Left lobe of liver (tissue), 2 donors: ENCODE measurements at regions not wholly inside any gene's neighbourhood (a gene's known extent, or its start where the extent isn't known, plus 50 kb on each side); places are given as distances from the start of the nearest gene placed in this dataset.
A peak's percentile ranks its signal among the peaks of the same experiment; 100 is the strongest.

Experiments
- ATAC-seq: fragments of 200-7000 bp; cut with Tn5 transposase; one replicate; pipeline ENCODE4 v1.9.1; 2020; ENCODE audit warnings: mild to moderate bottlenecking, moderate library complexity
- DNase-seq: peaks from one replicate; pipeline ENCODE4 v3.0.0-alpha.2; 2020; ENCODE audit warnings: low spot score
- donor health status: DM: no; HTN: no; CAD: no; lungs with moderate emphysema.
- donor health status: DM: no; HTN: yes; CAD: no.

GRCh38 chr11:45036010-45036409 lies 85.3 kb upstream of the TP53I11 start:
- no peak for DNase-seq
- ATAC-seq, result no peak

GRCh38 chr11:45036733-45037132 lies 86.0 kb upstream of the TP53I11 start:
- ATAC-seq, result no peak

GRCh38 chr11:45037434-45038005 lies 86.8 kb upstream of the TP53I11 start:
- DNase-seq (no peak), ATAC-seq (no peak)

More at GRCh38 chr11:45036733-45037132, 86.0 kb upstream of the TP53I11 start:
- DNase-seq, result no peak

GRCh38 chr11:45038923-45039322 lies 88.2 kb upstream of the TP53I11 start:
- ATAC-seq, result no peak
- DNase-seq, result no peak

- DNase-seq (no peak), ATAC-seq (no peak)
Measured at GRCh38 chr11:45041596-45041995, 90.9 kb upstream of the TP53I11 start.

- no peak for ATAC-seq
- DNase-seq, result no peak
Measured at GRCh38 chr11:45042560-45042959, 91.9 kb upstream of the TP53I11 start.

- DNase-seq (no peak), ATAC-seq (no peak)
Measured at GRCh38 chr11:45043755-45044475, 93.2 kb upstream of the TP53I11 start.

GRCh38 chr11:45045683-45046471 lies 95.2 kb upstream of the TP53I11 start:
- DNase-seq (peak; percentile 52), ATAC-seq (peak; percentile 45)

GRCh38 chr11:45048313-45048841 lies 97.7 kb upstream of the TP53I11 start:
- ATAC-seq, result peak; percentile 50
- DNase-seq, result no peak

- DNase-seq, result no peak
- peak; percentile 34 for ATAC-seq
Measured at GRCh38 chr11:45048870-45049691, 97.4 kb upstream of the PRDM11 start.

GRCh38 chr11:45050111-45050510 lies 96.3 kb upstream of the PRDM11 start:
- no peak for ATAC-seq
- DNase-seq, result no peak

- DNase-seq (no peak), ATAC-seq (no peak)
Measured at GRCh38 chr11:45051621-45052020, 94.8 kb upstream of the PRDM11 start.

GRCh38 chr11:45052361-45052760 lies 94.1 kb upstream of the PRDM11 start:
- no peak for DNase-seq
- ATAC-seq, result no peak

- ATAC-seq (no peak), DNase-seq (no peak)
Measured at GRCh38 chr11:45053736-45054446, 92.5 kb upstream of the PRDM11 start.

GRCh38 chr11:45054956-45055355 lies 91.5 kb upstream of the PRDM11 start:
- ATAC-seq (no peak), DNase-seq (no peak)

- ATAC-seq (no peak), DNase-seq (no peak)
Measured at GRCh38 chr11:45056529-45056928, 89.9 kb upstream of the PRDM11 start.

- DNase-seq, result no peak
Measured at GRCh38 chr11:45057938-45058646, 88.3 kb upstream of the PRDM11 start.

GRCh38 chr11:45058647-45058950 lies 87.8 kb upstream of the PRDM11 start:
- no peak for ATAC-seq
- DNase-seq, result no peak

More at GRCh38 chr11:45057938-45058646, 88.3 kb upstream of the PRDM11 start:
- ATAC-seq, result peak; percentile 54

GRCh38 chr11:45060707-45061106 lies 85.7 kb upstream of the PRDM11 start:
- ATAC-seq (no peak), DNase-seq (no peak)

GRCh38 chr11:45061641-45062040 lies 84.8 kb upstream of the PRDM11 start:
- no peak for ATAC-seq
- no peak for DNase-seq
